SHP77 treated with DMSO at 0.1 percent for 48 hours (cell line): ENCODE measurements at regions not wholly inside any gene's neighbourhood (a gene's known extent, or its start where the extent isn't known, plus 50 kb on each side); places are given as distances from the start of the nearest gene placed in this dataset.
"Not testable (repeated sequence)": the region's sequence is repeated elsewhere in the genome, so short reads cannot be mapped to it uniquely, and the experiment has no call there.

Experiments used
- DNase-seq: peaks from one replicate; lab custom pipeline; 2025; lab: John Stamatoyannopoulos, UW

DNA sequence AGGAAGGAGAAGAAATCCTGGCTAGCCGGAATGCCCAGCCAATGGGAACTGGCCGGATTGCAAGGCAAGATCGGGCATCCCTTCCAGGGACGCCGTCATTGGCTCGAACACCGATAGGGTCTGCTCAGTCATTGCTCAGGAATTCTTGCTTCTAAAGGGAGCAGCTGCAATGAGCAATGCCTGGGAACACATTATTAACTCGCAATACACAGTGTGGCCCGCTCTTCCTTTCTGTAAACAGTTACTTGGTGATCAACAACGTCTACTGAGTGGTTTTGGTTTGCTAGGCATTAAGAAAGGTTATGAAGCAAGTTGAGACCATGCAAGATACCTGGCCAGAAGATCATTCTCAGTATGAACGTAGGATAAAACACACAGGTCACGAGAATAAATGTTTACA lies 165.4 kb upstream of the CITED2 start:
- no peak for DNase-seq

DNA sequence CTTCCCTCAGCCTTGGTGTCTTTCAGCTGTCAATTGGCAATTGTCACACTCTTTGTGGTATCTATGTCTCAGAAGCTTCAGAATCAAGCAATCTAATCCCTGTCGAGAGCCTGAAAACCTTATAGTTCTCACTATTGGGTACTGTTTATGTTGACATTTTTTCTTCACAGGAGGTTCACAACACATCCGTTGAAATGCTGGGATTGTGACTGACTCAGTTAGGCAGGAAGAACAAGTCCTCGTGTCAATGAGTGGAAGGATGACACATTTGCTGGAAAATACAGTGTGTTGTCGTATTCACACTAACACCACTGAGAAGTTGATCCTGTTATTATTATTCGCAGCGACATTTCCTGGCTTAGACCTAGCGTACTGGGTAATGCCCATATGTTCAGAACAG lies 163.9 kb upstream of the CITED2 start:
- DNase-seq: no peak

DNA sequence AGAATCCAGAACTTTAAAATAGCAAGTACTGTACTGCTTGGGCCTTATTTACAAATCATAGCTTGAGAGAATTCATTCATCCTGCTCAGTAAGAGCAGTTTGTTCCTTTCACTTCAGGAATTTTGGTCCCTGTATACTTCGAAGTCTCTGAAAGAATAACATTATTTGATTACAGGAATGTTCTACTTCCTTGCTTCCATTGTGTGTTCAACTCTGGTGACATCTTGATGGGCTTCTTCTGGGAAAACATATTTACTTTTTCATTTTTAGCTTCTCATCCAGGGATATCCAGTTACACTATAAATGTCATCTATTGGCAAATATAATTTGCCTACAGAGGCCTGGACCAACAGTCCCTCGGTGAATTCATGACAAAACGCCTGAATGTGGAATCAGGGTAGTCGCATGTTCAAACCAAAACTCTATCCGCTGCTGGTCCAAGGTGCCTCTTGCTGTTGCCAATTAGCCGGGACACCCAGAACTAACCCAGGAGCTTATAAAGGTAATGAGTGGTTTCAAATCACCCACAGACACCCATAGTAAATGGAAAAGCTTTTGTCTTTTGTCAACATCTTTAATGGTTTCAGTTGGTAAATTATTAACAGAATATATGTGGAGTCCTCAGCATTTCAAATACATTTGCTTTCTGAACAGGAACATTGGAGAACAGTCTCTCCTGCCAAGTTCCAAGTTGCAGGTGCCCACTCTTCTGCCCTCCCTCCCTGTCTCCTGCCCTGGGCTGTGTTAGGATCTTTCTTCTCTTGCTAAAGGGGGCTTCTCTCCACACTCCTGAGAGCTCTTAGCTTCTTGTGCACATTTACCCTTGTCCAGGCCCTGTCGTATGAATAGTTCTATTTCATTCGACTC lies 162.5 kb upstream of the CITED2 start:
- DNase-seq: no peak

DNA sequence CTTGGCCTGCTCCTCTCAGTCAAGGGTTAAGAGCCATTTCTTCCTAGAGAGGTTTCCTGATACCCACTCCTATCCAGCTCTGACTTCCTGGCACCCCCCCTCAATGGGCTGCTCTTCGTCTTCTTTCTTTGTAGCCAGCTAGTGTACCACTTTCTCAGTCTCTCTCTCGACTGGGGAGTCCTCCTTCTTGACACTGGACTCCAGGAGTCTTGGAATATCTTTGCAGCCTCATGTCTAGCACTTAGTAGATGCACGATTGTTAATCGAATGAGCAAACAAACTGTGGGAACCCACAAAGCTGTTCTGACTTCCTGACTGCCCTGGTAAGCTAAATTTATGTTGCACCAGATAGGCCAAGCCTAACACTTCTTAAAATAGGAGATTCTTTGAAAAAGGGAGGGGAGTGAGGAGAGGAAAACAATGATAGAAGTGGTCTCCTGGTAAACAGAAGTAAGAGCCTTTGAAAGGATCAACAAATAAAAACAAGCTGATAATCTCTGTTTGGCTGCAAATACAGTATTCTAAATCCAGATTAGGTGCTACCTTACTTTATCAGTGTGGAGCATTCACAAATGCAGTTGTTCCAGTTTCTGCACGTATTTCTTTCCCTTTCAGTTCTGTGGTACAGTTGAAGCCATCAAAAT lies 160.1 kb upstream of the CITED2 start:
- no peak for DNase-seq

DNA sequence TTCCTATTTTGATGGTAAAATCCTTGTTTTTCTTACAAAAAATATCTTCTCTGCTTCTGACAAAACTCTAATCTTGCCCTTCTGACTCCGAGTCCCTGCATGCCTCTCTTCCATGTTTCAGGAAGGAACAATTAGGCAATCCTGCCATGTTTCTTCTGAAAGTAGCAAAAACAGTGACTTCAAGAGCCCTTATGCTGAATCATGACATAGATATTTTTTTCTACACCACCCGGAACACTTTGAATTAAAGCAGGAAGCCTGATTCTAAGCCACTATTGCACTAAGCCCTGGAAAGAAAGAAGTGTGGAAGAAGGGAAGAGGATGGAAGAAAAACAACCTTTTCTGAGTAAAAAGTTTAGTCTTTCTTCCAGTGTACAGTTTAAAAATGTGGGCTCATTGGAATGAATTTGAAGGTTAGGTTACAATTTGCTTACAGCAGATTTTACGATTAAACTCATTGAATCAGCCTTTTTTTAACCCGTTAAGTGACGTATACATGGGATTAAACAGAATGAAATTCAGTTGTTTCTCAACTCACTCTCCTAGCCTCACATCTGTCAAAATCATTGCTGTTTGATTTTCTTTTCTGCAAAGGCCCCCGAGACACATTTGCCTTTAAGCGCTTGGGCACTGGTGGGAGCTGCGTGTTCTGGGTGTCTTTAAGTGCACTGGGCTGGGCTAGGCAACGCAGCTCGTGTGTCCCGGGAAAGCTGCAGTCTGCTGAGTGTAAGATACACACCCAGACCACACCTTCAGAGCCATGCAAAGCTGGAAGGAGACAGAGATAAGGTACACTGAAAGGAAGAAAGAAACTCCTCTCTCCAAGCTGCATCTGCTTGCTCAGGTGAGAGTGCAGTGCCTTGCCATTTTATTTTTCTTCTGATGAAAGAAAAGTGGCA lies 159.4 kb upstream of the CITED2 start:
- DNase-seq: no peak

DNA sequence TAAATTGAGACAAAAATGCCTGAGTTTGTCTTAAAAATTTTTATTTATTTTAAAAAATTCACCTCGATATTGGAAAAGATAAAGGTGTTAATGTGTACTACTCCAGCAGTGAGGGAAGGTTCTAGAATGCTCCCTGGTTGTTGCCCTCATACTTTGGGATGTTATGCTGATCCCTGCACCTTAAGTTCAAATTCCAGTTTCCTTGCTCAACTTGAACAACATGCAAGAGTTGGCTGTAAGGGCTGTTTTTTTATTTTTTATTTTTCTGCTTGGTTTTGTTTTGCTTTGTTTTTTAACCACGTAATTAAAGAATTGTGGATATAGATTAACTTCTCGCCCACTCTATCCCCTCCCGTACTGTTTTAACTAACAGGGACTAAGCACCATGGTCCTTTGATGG lies 158.7 kb upstream of the CITED2 start:
- no peak for DNase-seq

DNA sequence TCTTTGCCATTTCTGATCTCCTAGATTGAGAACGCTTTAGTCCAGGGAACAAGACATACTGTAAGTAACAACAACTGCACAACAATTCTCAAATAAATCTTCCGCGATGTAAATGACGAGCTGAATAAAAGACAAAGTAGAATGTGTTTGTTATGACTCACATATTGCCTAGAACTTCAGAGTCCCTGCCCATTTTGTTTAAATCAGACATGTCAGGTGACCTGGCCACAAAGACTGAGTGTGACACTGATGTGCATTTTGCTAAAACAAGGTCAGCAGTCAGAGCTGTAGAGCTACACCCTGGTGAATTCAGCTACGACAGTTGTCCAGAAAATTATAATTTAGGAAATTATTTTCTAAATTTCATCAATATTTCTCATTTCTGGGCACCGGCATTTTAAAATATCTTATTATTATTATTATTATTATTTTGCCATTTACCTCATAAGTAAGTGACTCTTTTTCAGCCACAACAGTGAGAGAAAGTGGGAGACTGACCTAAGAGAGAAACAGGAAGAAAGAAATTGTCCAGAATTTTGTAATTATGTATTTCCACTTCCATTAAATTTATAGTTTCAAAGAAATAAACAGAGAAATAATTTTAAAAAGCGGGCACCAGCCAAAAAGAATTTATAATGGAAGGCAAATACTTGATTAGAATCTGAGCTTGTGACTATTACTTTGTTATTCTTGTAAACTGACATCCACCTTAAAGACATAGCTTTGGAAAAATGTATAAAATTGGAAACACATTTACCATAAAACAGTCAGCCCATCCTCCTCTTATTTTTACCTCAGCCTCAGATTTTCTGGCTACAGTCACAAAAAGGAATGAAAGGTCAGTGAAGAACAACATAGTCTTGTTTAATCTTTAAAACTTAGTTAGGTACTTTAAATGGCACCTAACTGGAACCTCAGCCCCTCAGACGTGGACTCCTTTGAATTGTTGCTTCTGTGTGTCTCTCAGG lies 157.0 kb upstream of the CITED2 start:
- DNase-seq: no peak

DNA sequence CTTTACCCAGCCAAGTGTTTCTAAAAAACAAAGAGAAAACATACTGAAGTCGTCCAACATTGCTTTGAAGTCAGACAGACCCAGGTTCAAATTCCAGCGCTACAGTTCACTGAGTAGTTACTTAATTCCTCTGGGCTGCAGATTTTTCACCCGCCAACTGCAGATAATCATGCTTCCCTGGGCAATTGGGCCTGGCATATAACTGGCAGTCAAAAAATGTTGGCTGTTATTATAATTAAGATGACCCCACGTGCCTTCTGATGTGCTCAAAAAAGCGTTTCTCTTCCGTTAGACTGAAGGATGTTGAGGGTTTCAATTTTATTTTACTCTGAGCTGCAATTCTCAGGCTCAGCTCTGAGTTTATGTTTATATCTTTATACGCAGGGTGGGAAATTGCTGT lies 156.1 kb upstream of the CITED2 start:
- no peak for DNase-seq

DNA sequence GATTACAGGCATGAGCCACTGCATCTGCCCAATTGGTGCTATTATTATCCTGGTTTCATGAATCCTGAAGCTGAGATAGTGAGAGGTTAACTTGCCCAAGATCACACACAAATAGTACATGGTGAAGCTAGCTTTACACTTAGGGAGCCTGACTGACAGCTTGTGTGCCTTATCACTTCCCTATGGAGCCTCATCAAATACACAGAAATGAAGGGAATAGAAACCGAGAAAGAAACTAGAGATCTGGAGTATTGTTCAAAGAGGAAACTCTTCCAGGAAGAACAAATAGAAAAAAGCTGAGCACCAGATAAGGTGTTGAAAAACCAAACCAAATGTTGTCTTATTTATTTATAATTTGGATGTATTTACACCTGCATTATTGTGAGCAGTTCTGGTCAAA lies 155.0 kb upstream of the CITED2 start:
- DNase-seq: no peak

DNA sequence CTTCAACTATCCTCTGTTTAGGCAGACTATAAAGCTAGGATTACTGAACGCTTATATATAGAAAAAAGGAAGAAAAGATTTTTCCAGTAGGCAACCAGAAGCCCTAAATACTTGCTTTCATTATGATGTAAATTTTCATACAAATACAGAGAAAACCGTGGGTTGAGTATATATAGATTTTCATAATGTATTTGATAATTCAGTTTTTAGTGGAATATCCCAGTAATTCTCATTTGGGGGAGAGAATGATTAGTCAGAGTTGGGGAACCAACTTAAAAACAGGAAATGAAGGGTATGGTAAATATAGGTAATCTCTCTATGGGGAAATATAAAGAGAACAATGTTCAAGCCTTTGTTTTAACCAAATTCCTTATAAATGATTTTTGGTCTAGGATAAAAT lies 154.0 kb upstream of the CITED2 start:
- no peak for DNase-seq

DNA sequence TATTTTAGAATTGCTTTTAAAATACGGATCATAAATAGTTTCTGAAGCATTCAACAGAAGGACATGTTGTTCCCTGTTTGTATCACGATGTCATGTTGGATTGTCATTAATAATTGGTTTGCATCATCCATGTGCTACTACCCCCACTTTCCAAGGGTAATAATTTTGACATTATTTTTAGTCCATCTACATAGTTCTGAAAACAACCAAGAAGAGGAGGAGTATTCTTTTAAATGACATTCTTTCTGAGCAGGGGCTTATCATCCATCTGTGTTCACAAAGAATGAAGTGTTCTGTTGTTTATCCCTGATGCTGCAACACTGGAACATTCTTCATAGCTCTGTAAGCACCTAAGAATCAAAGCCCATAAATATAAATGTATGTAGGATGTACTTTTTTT lies 151.0 kb upstream of the CITED2 start:
- DNase-seq: no peak

DNA sequence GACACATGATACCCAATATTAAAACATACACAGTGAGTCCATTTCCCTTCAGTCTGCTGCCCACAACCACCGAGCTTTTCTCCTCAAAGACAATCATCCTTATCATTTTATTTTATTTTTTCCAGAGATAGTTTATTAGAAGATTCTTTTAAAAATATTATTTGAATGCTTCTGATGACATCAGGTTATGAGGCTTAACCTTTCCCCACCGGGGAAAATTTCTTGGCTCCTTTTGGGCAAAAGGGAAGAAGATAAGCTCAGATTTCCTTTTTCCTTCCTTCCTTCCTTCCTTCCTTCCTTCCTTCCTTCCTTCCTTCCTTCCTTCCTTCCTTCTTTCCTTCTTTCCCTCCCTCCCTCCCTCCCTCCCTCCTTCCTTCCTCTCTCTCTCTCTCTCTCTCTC lies 149.5 kb upstream of the CITED2 start:
- DNase-seq: no peak

DNA sequence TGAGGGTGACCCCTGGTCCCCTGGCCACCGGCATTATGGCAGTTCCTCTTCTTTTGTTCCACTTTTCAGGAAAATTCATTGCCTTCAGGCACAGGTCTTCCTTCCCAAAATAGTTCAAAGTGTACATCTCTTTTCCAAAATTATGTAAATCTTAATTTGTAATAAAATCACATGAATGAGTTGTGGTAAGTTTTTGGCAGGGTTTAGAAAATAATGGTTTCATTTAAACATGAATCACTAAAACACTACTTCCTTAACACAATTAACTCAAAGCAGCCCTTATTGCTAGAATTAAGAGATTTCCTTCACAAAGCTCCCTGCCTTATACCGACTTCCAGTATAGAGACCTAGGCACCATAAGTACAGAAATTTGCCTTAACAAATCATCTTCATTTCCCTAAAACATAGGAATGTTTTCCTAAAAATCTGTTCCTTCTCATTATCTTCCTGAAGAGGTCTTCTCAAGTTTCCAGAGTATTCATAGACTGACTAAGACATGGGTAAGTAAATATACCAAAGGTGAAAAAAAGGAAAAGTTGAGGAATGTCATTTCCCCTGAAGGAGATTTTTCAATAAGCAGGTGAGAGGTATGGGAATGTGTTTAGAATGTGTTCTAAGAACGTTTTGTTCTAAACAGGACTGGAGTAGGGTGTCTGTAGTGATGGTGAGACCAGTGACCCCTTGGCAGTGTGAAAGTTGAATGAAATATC lies 148.2 kb upstream of the CITED2 start:
- DNase-seq: no peak

DNA sequence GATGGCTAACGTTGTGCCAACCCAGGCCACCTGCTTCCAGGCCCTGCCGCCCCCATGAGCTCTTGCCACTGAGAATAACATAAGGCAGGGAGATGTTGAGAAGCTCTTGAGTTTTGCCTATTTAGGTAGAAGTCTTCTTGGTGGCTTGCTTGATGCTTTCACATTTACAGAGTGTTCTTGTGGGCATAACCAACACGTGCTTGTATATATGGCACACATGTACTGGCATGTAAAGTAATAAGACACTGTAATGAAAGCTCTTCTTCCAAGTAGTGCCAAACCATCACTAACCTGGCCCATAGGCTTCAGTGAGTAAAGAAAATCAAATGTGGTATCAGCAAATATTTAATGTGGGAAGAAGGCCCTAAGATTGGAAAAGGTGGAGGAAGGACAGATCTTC lies 146.9 kb upstream of the CITED2 start:
- no peak for DNase-seq

DNA sequence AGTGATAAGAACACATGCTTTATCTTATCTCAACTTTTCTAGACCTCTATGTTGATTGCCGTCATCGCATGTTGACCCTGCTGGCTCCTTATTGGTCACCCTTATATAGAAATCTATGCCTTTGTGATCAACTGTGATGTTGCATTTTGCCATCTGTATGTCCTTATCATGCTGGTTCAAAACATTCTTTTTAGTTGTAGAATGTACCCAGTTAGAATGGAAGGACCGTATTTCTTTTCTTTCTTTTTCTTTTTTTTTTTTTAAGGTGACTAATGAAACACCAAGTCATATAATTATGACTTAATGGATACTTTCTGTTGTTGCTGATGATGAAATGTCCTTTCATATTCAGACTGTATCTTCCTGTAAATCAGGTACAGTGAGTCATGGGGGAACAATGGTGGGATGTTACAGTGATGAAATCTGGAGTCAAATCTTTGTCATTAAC lies 145.9 kb upstream of the CITED2 start:
- no peak for DNase-seq

DNA sequence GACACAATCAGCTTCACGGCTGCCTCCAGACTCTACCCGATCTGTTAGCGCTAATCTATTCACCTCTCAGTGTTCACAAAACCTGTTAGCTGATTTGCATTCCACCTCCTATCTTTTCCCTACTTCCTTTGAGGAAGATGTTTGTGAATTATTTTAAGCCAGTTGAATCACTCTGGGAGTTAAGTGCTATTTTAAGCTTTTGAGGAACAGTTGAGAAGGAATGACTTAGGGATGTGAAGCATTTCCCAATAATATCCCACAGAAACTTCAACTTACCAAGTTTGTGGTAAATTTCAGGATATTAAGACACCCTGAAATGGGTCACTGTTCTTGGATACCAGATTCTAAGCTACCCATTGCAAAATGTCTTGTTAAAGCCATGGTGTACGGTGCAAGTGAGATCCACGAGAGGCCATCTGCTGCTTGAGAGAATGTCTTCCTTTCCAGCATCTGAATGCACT lies 145.2 kb upstream of the CITED2 start:
- DNase-seq: no peak

DNA sequence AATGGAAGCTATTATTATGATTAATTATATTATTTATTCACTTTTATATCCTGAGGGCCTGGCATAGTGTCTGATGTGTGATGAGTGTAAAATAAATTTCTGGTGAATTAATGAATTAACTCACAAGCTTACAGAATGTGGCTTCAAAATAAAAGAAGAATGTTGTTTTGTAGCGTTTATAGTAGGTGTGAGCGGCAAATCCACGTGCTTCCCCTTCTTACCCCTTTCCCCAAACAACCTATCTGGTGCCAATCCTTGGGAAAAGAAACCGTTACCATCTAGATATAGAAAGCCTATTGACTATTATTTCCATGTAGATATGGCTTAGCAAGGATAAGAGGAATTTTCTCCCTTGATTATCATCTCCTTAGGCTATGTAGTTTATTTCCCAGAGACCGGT lies 144.6 kb upstream of the CITED2 start:
- DNase-seq: no peak

DNA sequence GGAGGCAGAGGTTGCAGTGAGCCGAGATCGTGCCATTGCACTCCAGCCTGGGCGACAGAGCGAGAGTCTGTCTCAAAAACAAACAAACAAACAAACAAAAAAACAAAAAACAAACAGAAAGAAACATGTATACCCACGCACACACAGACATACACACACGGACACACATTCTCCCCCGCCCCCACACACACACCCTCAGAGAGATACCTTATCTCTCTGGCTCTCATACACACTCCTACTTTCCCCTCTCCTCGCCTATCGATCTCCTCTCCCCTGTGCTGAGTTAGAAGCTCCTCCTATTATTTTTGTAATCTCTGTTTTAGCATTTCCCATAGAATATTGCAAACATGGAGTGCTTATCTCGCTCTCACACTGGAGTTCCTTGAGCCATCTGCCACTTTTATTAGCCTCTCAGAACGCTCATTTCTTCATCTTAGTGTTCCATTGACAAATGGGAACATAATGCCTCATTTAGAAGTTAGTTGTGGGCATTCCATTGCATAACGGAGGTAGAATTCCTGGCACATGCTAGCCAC lies 144.2 kb upstream of the CITED2 start:
- no peak for DNase-seq

DNA sequence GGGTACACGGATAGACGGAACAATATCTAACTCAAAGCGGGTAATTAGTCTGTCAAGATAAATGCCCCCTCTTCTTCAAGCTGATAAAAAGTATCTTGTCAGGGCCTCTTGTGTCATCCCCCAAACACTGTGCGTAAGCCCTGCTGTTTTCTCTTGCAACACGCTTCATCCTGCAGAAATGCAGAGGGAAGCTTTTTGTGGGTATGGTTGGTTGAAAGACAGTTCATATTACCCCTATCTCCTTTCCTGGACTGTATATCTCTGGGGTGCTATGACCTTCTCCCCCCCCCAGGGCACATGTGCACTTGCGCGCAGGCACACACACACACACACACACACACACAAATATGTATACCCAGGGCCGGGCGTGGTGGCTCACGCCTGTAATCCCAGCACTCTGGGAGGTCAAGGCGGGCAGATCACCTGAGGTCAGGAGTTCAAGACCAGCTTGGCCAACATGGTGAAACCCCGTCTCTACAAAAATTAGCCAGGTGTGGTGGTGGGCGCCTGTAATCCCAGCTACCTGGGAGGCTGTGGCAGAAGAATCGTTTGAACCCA lies 143.6 kb upstream of the CITED2 start:
- DNase-seq: not testable (repeated sequence)

DNA sequence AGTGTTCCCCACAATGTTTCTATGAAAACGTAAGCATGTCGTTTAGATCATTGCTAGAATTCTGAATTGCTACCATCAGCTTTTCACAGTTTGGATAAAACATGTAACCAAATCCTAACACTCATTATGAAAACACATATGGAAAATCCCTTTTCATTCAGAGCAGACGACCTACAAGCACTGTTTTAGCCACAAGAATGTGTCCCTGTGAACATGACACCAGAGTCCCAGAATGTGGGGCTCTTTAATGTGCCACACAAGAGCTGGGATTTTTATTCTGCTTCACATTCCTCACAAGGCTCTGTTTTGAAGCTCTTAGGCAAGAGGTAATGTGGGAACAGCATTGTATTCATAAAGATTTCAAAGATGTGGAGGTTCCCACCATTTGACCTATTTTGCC lies 141.1 kb upstream of the CITED2 start:
- DNase-seq: no peak
